AG04450 (cell line): ENCODE measurements at regions not wholly inside any gene's neighbourhood (a gene's known extent, or its start where the extent isn't known, plus 50 kb on each side); places are given as distances from the start of the nearest gene placed in this dataset.

Experiments used
- CTCF ChIA-PET: fragments of 300-600, 350-600 bp; formaldehyde crosslinking; extraction: SDS; loops from one replicate; lab custom pipeline; 2022; ENCODE audit warnings: antibody characterized with exemption, inconsistent platforms; lab: Charles Lee
- POLR2A ChIA-PET: fragments of 350-600 bp; formaldehyde crosslinking; extraction: SDS; loops from one replicate; lab custom pipeline; 2021; ENCODE audit warnings: antibody characterized with exemption, inconsistent platforms; lab: Yijun Ruan, JAX
- DNase-seq: peaks from one replicate; pipeline ENCODE4 v3.0.0-alpha.2; 2011; ENCODE audit warnings: low read depth, low spot score
- H3K27ac ChIP-seq: one replicate; pipeline ENCODE4 v1.5.1; 2012; ENCODE audit warnings: low read depth, low read length, control low read depth
- H3K27me3 ChIP-seq: one replicate; pipeline ENCODE4 v1.6.0; 2012; ENCODE audit warnings: low read length; ENCODE audit not compliant: control insufficient read depth, insufficient read depth
- H3K4me3 ChIP-seq: 2 replicates; pipeline ENCODE4 v1.5.1; 2011; ENCODE audit warnings: mild to moderate bottlenecking, low read depth, low read length, control low read depth
- H3K9me3 ChIP-seq: 2 replicates; pipeline ENCODE4 v1.5.1; 2012; ENCODE audit warnings: low read length; ENCODE audit not compliant: control insufficient read depth, insufficient read depth
- TF ChIP-seq, protein P1 (sequence below): IDR thresholded peaks from 2 replicates; pipeline ENCODE4 v1.5.1; 2011; ENCODE audit warnings: low read depth, low read length, control low read depth, inconsistent platforms

DNA sequence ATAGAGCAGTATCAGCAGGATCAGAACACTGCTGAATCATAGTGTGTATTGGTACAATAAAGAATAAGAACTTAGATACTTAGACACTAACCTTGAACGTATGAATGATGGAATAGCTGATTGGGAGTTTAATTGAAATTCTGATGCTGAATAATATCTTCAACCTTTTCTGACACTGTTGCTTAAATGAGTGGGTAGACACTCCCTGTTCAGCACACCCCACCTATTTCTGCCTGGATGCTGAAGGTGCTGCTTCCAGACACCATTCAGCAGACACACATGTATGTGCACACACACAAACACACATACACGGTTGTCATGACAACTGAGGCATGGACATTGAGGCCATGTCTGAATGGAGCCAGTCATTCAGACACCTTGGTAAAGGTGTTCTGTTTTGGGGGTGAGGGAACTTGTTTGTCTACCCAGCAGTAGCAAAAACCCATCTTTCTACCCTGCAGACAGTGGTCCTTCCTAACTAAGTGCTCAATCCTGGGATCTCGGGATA lies 54.3 kb downstream of the TMEM215 start:
- peaks cover 3% of the 10 kb centered on the region for H3K27me3 ChIP-seq
- no peak overlapping the region for H3K27ac ChIP-seq
- H3K9me3 ChIP-seq, result no peaks in the 10 kb centered on the region
- TF ChIP-seq, protein P1, sequence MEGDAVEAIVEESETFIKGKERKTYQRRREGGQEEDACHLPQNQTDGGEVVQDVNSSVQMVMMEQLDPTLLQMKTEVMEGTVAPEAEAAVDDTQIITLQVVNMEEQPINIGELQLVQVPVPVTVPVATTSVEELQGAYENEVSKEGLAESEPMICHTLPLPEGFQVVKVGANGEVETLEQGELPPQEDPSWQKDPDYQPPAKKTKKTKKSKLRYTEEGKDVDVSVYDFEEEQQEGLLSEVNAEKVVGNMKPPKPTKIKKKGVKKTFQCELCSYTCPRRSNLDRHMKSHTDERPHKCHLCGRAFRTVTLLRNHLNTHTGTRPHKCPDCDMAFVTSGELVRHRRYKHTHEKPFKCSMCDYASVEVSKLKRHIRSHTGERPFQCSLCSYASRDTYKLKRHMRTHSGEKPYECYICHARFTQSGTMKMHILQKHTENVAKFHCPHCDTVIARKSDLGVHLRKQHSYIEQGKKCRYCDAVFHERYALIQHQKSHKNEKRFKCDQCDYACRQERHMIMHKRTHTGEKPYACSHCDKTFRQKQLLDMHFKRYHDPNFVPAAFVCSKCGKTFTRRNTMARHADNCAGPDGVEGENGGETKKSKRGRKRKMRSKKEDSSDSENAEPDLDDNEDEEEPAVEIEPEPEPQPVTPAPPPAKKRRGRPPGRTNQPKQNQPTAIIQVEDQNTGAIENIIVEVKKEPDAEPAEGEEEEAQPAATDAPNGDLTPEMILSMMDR, result no peak
- no peak overlapping the region for H3K4me3 ChIP-seq
- POLR2A ChIA-PET, result no interaction called here
- CTCF ChIA-PET, result no interaction called here
- no peak for DNase-seq

DNA sequence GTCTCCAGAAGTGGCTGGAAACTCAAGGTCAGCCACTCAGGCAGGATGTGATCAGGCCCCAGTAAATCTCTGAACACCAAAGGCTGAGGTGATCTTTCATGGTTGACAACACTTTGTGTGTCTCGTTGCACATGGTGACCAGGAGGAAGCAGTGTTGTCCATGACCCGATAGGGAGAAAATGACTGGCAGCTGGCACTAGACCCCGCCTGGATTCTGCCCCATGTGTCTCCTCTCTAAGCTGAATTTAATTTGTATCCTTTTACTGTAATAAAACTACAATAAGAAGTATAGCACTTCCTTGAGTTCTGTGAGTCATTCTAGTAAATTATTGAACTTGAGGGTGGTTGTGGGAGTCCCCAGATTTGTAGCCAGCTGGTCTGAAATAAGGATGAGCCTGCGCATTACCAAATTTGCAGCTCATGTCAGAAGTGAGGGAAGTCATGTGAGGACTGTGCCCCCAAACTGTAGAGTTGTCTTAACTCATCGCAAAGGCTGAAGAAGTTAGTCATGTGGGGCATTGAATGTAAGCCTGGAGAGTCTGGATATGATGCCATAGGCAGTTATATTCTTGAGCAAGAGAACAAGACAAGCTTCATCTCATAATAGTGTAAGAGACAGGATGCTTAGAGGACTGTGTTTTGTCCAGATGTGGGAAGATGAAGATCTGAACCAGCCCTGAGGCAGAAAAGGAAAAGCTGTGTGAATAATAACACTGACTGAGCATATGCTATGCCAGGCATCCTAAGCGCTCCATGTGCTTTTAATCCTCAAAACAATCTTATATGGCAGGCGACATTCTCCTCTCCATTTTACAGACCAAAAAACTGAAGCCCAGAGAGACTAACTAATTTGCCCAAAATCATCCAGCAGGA lies 55.9 kb downstream of the TMEM215 start:
- H3K4me3 ChIP-seq, result no peak overlapping the region
- no peak for DNase-seq
- ChIA-PET POLR2A (no interaction called here), CTCF (no interaction called here)
- no peaks in the 10 kb centered on the region for H3K9me3 ChIP-seq
- H3K27me3 ChIP-seq, result peaks cover 3% of the 10 kb centered on the region
- TF ChIP-seq, protein P1, result no peak
- no peak overlapping the region for H3K27ac ChIP-seq

DNA sequence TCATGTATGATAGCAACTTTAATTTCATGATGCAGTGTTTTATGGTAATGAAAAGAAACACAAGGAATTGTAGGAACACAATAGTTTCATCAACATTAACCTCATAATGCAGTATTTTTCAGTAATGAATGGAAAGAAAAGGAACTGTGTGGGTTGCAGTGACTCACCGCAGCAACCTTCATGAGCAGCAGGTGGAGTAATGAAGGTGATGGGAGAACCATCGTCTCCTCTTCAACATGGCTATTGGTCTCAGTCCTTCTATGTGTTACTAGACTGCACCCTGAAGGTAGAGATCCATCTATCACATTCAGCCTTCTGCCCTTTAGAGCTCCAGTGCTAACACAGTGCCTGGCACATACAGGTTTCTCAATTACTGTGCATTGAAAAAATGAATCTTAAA lies 58.0 kb downstream of the TMEM215 start:
- H3K9me3 ChIP-seq, result no peaks in the 10 kb centered on the region
- TF ChIP-seq, protein P1, result no peak
- H3K27ac ChIP-seq, result no peak overlapping the region
- no peak for DNase-seq
- ChIA-PET CTCF (interaction anchor here (0.7 to 0.8 kb wide), 2 partner anchors 127 to 260 kb away, joined by 3 to 5 read pairs; no protein-coding TSS in a partner anchor), POLR2A (no interaction called here)
- no peak overlapping the region for H3K4me3 ChIP-seq
- peaks cover 2% of the 10 kb centered on the region for H3K27me3 ChIP-seq

DNA sequence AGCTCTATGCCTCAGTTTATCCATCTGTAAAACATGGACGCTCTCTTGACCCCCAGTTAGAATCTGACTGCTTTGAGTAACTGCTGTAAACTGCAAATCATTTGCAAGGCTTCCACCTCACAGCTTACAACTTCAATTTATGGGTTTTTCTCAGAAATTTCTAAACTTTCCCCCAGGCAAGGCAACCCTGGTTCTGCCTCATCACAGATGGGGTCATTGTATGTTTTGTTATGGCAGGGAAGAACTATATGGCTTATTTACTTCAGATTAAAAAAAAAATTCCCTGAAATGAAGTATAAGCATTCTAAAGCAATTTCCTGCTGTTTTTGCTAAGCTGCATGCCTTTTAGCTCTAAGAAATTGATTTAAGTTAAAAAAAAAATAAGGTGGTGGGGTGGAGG lies 60.0 kb downstream of the TMEM215 start:
- POLR2A ChIA-PET, result no interaction called here

More for the DNA sequence above, 60.0 kb downstream of the TMEM215 start:
- CTCF ChIA-PET, result interaction anchor here (0.6 kb wide), 2 partner anchors 81 to 83 kb away, joined by 3 to 16 read pairs; no protein-coding TSS in a partner anchor
- Histone ChIP-seq H3K27ac (no peak overlapping the region), H3K9me3 (no peaks in the 10 kb centered on the region), H3K27me3 (no peaks in the 10 kb centered on the region), H3K4me3 (no peak overlapping the region)
- TF ChIP-seq, protein P1, result no peak
- no peak for DNase-seq
